ENCODE measurements at regions not wholly inside any gene's neighbourhood (a gene's known extent, or its start where the extent isn't known, plus 50 kb on each side); places are given as distances from the start of the nearest gene placed in this dataset.

DNA sequence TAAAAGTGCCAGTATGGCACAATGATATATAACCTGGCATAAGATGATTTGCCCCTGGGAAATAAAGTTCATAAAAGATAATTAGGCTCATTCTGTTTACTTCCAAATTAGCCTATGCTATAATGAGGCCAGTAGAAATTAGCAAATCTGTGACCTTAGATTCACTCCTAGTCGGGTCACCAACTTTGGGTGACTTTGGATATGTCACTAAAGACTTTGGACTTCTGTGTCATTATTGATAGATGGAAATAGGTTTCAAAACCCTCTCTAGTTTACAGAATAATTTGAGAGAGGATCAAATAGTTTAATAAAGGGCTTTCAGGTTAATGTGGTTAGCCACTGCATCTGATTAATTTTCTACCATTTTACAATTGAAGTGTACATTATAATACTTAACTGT is 1869.3 kb upstream of the FLRT2 start:
- TF ChIP-seq POLR2AphosphoS5 (IDR thresholded peaks at IDR 0.05; ENCODE audit: borderline replicate concordance, low read depth, low read length) (no peak), FOXP2 (optimal IDR thresholded peaks at IDR 0.05; ENCODE audit: control extremely low read depth, extremely low read length, insufficient read depth) (no peak), EZH2 (IDR thresholded peaks at IDR 0.05) (no peak)
- H3K27ac ChIP-seq: no peak overlapping the region
- no peaks in the 10 kb centered on the region for H3K9me3 ChIP-seq (ENCODE audit: low read depth, low read length)
- H3K9ac ChIP-seq (ENCODE audit: insufficient read length): no peak overlapping the region
- H3K4me3 ChIP-seq: no peak overlapping the region
- DNase-seq (ENCODE audit: low read depth, low spot score): no peak
- H3K36me3 ChIP-seq (ENCODE audit: insufficient read depth, low read length): no peaks in the 10 kb centered on the region

DNA sequence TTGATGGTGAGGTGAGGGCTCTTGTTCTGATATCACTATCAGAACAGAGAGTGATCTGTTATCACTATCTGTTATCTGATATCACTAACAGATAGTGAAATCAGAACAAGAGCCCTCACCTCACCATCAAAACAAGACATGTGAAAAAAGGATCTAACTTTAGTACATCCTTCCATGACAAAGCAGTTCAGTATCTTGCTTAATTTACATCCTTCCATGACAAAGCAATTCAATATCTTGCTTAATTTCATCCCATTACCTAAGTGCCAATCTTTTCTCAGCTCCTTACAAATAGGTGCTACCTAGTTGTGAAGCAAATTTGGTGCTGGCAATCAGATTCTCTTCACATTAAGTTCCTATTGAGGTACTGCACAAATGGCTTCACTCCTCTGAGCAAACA is 1865.6 kb upstream of the FLRT2 start:
- Histone ChIP-seq H3K9ac (ENCODE audit: insufficient read length) (no peak overlapping the region), H3K9me3 (ENCODE audit: low read depth, low read length) (no peaks in the 10 kb centered on the region), H3K4me3 (no peak overlapping the region), H3K27ac (no peak overlapping the region), H3K36me3 (ENCODE audit: insufficient read depth, low read length) (no peaks in the 10 kb centered on the region)
- no peak for DNase-seq (ENCODE audit: low read depth, low spot score)
- TF ChIP-seq EZH2 (IDR thresholded peaks at IDR 0.05): no peak
- no peak for TF ChIP-seq FOXP2 (optimal IDR thresholded peaks at IDR 0.05; ENCODE audit: control extremely low read depth, extremely low read length, insufficient read depth)
- TF ChIP-seq POLR2AphosphoS5 (IDR thresholded peaks at IDR 0.05; ENCODE audit: borderline replicate concordance, low read depth, low read length): no peak

DNA sequence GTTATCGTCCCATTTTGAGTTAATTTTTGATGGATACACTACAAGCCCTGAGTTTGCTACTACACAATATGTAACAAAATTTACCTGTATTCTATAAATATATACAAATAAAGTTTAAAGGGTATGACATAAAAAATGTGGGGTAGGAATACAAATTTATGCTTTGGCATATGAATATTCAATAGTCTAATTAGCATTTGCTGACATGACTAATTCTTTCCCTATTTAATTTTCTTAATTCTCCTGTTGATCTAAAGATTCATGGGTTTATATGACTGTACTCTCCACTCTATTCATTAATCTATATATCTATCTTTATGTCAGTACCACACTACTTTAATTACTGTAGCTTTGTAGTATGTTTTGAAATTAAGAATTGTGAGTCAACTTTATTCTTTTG is 1840.7 kb upstream of the FLRT2 start:
- H3K27ac ChIP-seq: no peak overlapping the region
- no peak for TF ChIP-seq EZH2 (IDR thresholded peaks at IDR 0.05)
- TF ChIP-seq POLR2AphosphoS5 (IDR thresholded peaks at IDR 0.05; ENCODE audit: borderline replicate concordance, low read depth, low read length): no peak
- TF ChIP-seq FOXP2 (optimal IDR thresholded peaks at IDR 0.05; ENCODE audit: control extremely low read depth, extremely low read length, insufficient read depth): no peak
- no peaks in the 10 kb centered on the region for H3K36me3 ChIP-seq (ENCODE audit: insufficient read depth, low read length)
- DNase-seq (ENCODE audit: low read depth, low spot score): no peak
- H3K9me3 ChIP-seq (ENCODE audit: low read depth, low read length): no peaks in the 10 kb centered on the region
- H3K9ac ChIP-seq (ENCODE audit: insufficient read length): no peak overlapping the region
- no peak overlapping the region for H3K4me3 ChIP-seq

DNA sequence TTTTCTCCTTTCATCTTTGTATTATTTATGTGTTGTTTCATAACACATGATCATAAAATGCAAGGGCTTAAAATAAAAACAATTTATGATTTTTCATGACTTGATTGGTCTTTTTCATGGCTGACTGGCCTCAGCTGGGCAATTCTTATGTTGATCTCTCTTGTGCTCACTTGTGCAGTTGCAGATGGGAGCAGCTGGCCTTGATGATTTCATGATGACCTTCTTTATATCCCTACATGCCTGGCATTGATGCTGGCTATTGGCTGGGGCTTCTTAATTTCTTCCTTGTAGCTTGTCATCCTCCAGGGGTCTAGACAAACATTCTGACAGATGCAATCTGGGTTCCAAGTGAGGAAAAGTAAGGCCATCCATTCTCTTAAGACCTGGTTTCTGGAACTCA is 1832.8 kb upstream of the FLRT2 start:
- TF ChIP-seq EZH2 (IDR thresholded peaks at IDR 0.05) (no peak), FOXP2 (optimal IDR thresholded peaks at IDR 0.05; ENCODE audit: control extremely low read depth, extremely low read length, insufficient read depth) (no peak), POLR2AphosphoS5 (IDR thresholded peaks at IDR 0.05; ENCODE audit: borderline replicate concordance, low read depth, low read length) (no peak)
- DNase-seq (ENCODE audit: low read depth, low spot score): no peak
- no peak overlapping the region for H3K27ac ChIP-seq
- H3K4me3 ChIP-seq: no peak overlapping the region
- H3K9ac ChIP-seq (ENCODE audit: insufficient read length): no peak overlapping the region
- no peaks in the 10 kb centered on the region for H3K36me3 ChIP-seq (ENCODE audit: insufficient read depth, low read length)
- no peaks in the 10 kb centered on the region for H3K9me3 ChIP-seq (ENCODE audit: low read depth, low read length)

DNA sequence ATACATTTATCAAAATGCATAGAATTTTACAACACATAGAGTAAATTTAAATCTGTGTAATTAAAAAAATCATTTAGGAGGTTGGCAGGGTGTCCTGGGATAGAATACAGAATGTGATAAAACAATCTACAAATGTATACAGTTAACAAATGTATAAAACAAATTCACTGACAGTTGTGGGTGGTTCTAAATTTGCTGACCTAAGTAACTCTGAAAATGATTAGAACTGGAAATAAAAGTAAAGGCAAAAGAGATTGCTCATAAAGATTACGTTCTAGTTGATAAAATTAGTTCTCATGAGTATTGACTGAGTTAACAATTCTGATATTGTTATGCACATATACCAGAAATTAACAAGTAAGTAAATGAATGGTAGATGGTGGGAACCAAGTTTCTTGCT is 1827.3 kb upstream of the FLRT2 start:
- no peaks in the 10 kb centered on the region for H3K9me3 ChIP-seq (ENCODE audit: low read depth, low read length)
- no peak overlapping the region for H3K4me3 ChIP-seq

DNA sequence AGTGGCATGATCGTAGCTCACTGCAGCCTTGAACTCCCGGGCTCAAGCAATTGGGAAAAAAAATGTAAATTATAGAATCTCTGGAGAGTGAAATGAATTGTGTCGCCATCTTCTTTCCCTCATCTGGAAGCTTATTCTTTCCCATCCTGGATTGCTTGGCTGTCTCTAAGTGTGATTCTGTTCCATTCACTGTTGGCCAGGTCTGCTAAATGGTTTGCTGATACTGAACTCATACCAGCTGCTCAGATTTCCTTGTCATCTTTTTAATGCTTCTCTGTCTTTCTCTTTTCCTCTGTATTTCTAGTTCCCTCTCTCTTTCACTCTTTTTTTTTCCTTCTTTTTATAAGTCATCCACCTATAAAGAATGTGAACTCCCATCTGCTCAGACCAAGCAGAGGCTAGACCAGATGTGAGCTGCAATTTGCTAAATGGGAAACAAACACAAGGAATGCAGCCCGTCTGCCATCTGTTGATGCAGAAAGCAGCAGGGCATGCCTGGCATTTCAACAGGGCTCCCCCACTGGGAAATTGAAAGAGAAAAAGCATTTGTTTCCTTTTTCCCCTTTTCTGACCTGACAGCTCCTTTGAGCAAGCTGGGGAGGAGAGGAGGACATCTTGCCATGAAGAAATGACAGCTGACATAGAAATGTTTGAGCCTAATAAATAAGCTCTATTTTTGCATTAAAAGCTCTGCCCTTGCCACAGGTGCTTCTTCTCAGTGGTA is 1823.6 kb upstream of the FLRT2 start:
- no peaks in the 10 kb centered on the region for H3K9me3 ChIP-seq (ENCODE audit: low read depth, low read length)
- no peak overlapping the region for H3K4me3 ChIP-seq
- H3K27ac ChIP-seq: no peak overlapping the region

More for the DNA sequence above, 1827.3 kb upstream of the FLRT2 start:
- no peak overlapping the region for H3K9ac ChIP-seq (ENCODE audit: insufficient read length)
- H3K36me3 ChIP-seq (ENCODE audit: insufficient read depth, low read length): no peaks in the 10 kb centered on the region
- TF ChIP-seq POLR2AphosphoS5 (IDR thresholded peaks at IDR 0.05; ENCODE audit: borderline replicate concordance, low read depth, low read length): no peak
- TF ChIP-seq EZH2 (IDR thresholded peaks at IDR 0.05): no peak
- TF ChIP-seq FOXP2 (optimal IDR thresholded peaks at IDR 0.05; ENCODE audit: control extremely low read depth, extremely low read length, insufficient read depth): no peak
- DNase-seq (ENCODE audit: low read depth, low spot score): no peak
- no peak overlapping the region for H3K27ac ChIP-seq

DNA sequence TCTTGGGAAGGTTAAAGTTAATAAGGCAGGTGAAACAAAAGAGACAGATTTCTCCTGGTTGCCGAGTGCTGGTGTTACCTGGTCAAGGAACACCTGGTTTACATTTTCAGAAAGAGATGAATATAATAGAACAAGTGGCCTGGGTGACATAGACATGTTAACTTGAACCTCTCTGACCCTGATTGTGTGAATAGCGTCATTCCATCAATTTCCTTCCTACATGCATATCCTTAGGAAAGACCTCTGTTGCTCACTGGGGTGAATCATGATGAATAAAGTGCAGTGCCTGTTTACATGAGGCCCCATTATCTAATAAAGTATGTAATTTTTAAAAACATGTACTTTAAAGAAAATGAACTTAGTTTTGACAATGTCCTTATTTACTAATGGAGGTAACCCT is 1822.9 kb upstream of the FLRT2 start:
- TF ChIP-seq FOXP2 (optimal IDR thresholded peaks at IDR 0.05; ENCODE audit: control extremely low read depth, extremely low read length, insufficient read depth) (no peak), POLR2AphosphoS5 (IDR thresholded peaks at IDR 0.05; ENCODE audit: borderline replicate concordance, low read depth, low read length) (no peak), EZH2 (IDR thresholded peaks at IDR 0.05) (no peak)
- Histone ChIP-seq H3K4me3 (no peak overlapping the region), H3K9ac (ENCODE audit: insufficient read length) (no peak overlapping the region), H3K36me3 (ENCODE audit: insufficient read depth, low read length) (no peaks in the 10 kb centered on the region), H3K9me3 (ENCODE audit: low read depth, low read length) (no peaks in the 10 kb centered on the region), H3K27ac (no peak overlapping the region)
- DNase-seq (ENCODE audit: low read depth, low spot score): no peak

More for the DNA sequence above, 1823.6 kb upstream of the FLRT2 start:
- no peak for TF ChIP-seq EZH2 (IDR thresholded peaks at IDR 0.05)
- TF ChIP-seq FOXP2 (optimal IDR thresholded peaks at IDR 0.05; ENCODE audit: control extremely low read depth, extremely low read length, insufficient read depth): no peak
- TF ChIP-seq POLR2AphosphoS5 (IDR thresholded peaks at IDR 0.05; ENCODE audit: borderline replicate concordance, low read depth, low read length): no peak
- Histone ChIP-seq H3K36me3 (ENCODE audit: insufficient read depth, low read length) (no peaks in the 10 kb centered on the region), H3K9ac (ENCODE audit: insufficient read length) (no peak overlapping the region)
- DNase-seq (ENCODE audit: low read depth, low spot score): no peak

DNA sequence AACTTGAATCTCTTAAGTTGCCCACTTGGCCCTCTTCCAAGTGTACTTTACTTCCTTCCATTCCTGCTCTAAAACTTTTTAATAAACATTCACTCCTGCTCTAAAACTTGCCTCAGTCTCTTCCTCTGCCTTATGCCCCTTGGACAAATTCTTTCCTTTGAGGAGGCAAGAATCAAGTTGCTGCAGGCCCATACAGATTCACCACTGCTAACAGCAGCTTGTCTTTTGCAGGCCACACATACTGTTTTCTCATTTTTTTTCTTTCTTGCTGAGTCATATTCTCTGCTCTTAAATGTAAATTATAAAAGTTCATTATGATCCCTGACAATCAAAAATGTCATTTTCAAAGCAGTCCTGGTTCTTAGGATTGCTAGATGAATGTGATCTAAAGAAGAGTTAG is 1820.8 kb upstream of the FLRT2 start:
- no peaks in the 10 kb centered on the region for H3K9me3 ChIP-seq (ENCODE audit: low read depth, low read length)
- TF ChIP-seq FOXP2 (optimal IDR thresholded peaks at IDR 0.05; ENCODE audit: control extremely low read depth, extremely low read length, insufficient read depth) (no peak), POLR2AphosphoS5 (IDR thresholded peaks at IDR 0.05; ENCODE audit: borderline replicate concordance, low read depth, low read length) (no peak), EZH2 (IDR thresholded peaks at IDR 0.05) (no peak)
- no peak overlapping the region for H3K4me3 ChIP-seq

DNA sequence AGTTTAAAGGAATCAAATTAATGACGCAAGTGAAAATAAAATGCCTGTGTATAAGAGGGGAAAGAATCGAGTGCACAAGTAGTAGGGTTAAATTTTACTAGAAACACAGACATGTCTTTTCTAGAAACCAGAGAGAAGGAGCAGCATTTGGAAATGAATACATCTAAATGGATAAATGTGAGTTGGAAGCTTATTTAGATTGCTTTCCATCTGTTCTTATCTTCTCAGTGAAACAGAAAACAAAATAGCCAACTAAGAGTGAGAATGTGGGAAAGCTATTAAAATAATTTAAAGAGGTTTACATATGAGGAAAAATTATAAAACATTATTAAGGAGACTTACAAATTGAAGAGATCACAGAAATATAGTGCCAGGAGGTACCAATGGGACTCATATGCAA is 1818.9 kb upstream of the FLRT2 start:
- no peak for DNase-seq (ENCODE audit: low read depth, low spot score)
- no peak overlapping the region for H3K9ac ChIP-seq (ENCODE audit: insufficient read length)
- no peaks in the 10 kb centered on the region for H3K9me3 ChIP-seq (ENCODE audit: low read depth, low read length)
- no peak overlapping the region for H3K4me3 ChIP-seq
- no peaks in the 10 kb centered on the region for H3K36me3 ChIP-seq (ENCODE audit: insufficient read depth, low read length)
- H3K27ac ChIP-seq: no peak overlapping the region
- no peak for TF ChIP-seq EZH2 (IDR thresholded peaks at IDR 0.05)
- no peak for TF ChIP-seq FOXP2 (optimal IDR thresholded peaks at IDR 0.05; ENCODE audit: control extremely low read depth, extremely low read length, insufficient read depth)
- TF ChIP-seq POLR2AphosphoS5 (IDR thresholded peaks at IDR 0.05; ENCODE audit: borderline replicate concordance, low read depth, low read length): no peak

More for the DNA sequence above, 1820.8 kb upstream of the FLRT2 start:
- no peak for DNase-seq (ENCODE audit: low read depth, low spot score)
- Histone ChIP-seq H3K9ac (ENCODE audit: insufficient read length) (no peak overlapping the region), H3K27ac (no peak overlapping the region), H3K36me3 (ENCODE audit: insufficient read depth, low read length) (no peaks in the 10 kb centered on the region)
